Tibial nerve (tissue), 4 donors: ENCODE measurements at regions not wholly inside any gene's neighbourhood (a gene's known extent, or its start where the extent isn't known, plus 50 kb on each side); places are given as distances from the start of the nearest gene placed in this dataset.

ENCODE experiments used
- DNase-seq, 2 donors: peaks; one replicate each; pipeline ENCODE4 v3.0.0-alpha.2; 2019; ENCODE audit warnings: low spot score in 2 of 2
- H3K27ac ChIP-seq, 4 donors: fragments of 200-600 bp; sonication (generic) in 3 of 4; one replicate each; pipeline ENCODE4 v1.5.1; 2017 to 2019; ENCODE audit warnings: mild to moderate bottlenecking in 1 of 4
- H3K27me3 ChIP-seq, 2 donors: fragments of 200-600 bp; sonication (generic) in 1 of 2; one replicate each; pipeline versions ENCODE4 v1.5.1 to v1.6.0; 2017 to 2019
- H3K36me3 ChIP-seq, 3 donors: fragments of 200-600 bp; sonication (generic); one replicate each; pipeline ENCODE4 v1.5.1; 2018 to 2019
- H3K4me1 ChIP-seq, 4 donors: fragments of 200-600 bp; sonication (generic) in 3 of 4; one replicate each; pipeline ENCODE4 v1.5.1; 2017 to 2019
- H3K4me3 ChIP-seq, 4 donors: fragments of 200-600 bp; sonication (generic) in 3 of 4; one replicate each; pipeline ENCODE4 v1.5.1; 2017 to 2019; ENCODE audit warnings: mild to moderate bottlenecking in 1 of 4, moderate library complexity in 1 of 4
- H3K9me3 ChIP-seq, 4 donors: fragments of 200-600 bp; sonication (generic) in 3 of 4; one replicate each; pipeline ENCODE4 v1.5.1; 2017 to 2019
- CTCF ChIP-seq, 5 experiments: fragments of 200-600 bp in 3 of 5; fragments of 450-650 bp in 2 of 5; sonication (generic) in 3 of 5; IDR thresholded peaks; one replicate each; pipeline ENCODE4 v1.5.1; 2016 to 2019; ENCODE audit warnings: antibody characterized with exemption in 5 of 5, mild to moderate bottlenecking in 3 of 5, moderate library complexity in 2 of 5
- EP300 ChIP-seq, 2 donors: sonication (generic); formaldehyde crosslinking; IDR thresholded peaks; one replicate each; pipeline ENCODE4 v1.6.1; 2017; ENCODE audit warnings: antibody characterized with exemption in 2 of 2, mild to moderate bottlenecking in 1 of 2
- POLR2A ChIP-seq, 2 donors: fragments of 450-650 bp; IDR thresholded peaks; one replicate each; pipeline ENCODE4 v1.6.1; 2017; ENCODE audit warnings: antibody characterized with exemption in 2 of 2, mild to moderate bottlenecking in 2 of 2, moderate library complexity in 2 of 2
- WGBS, 2 donors: methylation state at CpG; one replicate each; pipeline ENCODE4 v1.1.5; 2018; 5-methylcytosine and 5-hydroxymethylcytosine counted together

- no peak overlapping the region for H3K27ac ChIP-seq
- DNase-seq = no peak
- no peak for TF ChIP-seq CTCF (IDR thresholded peaks at IDR 0.05)
- TF ChIP-seq POLR2A (IDR thresholded peaks at IDR 0.05) = no peak
- no peaks in the 10 kb centered on the region for H3K36me3 ChIP-seq
- no peaks in the 10 kb centered on the region for H3K9me3 ChIP-seq
- WGBS, 2 donors = 64 to 75% methylated on average over 5 of the region's 5 CpGs
- no peak overlapping the region for H3K4me3 ChIP-seq
- H3K27me3 ChIP-seq = no peaks in the 10 kb centered on the region
- H3K4me1 ChIP-seq = no peaks in the 10 kb centered on the region
These were observed 327.6 kb downstream of the ACTL7B start for GRCh38 chr9:108528231-108528630.

- no peaks in the 10 kb centered on the region for H3K36me3 ChIP-seq
- TF ChIP-seq EP300 (IDR thresholded peaks at IDR 0.05) = no peak
- TF ChIP-seq CTCF (IDR thresholded peaks at IDR 0.05) = no peak
- no peak for TF ChIP-seq POLR2A (IDR thresholded peaks at IDR 0.05)
- WGBS, 2 donors = 93 to 97% methylated on average over 1 of the region's 1 CpG
- H3K27me3 ChIP-seq = no peaks in the 10 kb centered on the region
- H3K27ac ChIP-seq = no peak overlapping the region
- no peak overlapping the region for H3K4me3 ChIP-seq
- H3K4me1 ChIP-seq = no peaks in the 10 kb centered on the region
- no peaks in the 10 kb centered on the region for H3K9me3 ChIP-seq
- no peak for DNase-seq
These were observed 329.3 kb downstream of the ACTL7B start for GRCh38 chr9:108526518-108526917.

- no peak for TF ChIP-seq CTCF (IDR thresholded peaks at IDR 0.05)
- TF ChIP-seq EP300 (IDR thresholded peaks at IDR 0.05) = peak in 1 of 2 donors; percentile 44
- WGBS, 2 donors = 79 to 81% methylated on average over 4 of the region's 4 CpGs
These were observed 330.6 kb downstream of the ACTL7B start for GRCh38 chr9:108525186-108525585.

GRCh38 chr9:108521063-108521590, 334.7 kb downstream of the ACTL7B start:
- 76 to 82% methylated on average over 2 of the region's 2 CpGs for WGBS, 2 donors
- TF ChIP-seq CTCF (IDR thresholded peaks at IDR 0.05) (no peak), POLR2A (IDR thresholded peaks at IDR 0.05) (no peak), EP300 (IDR thresholded peaks at IDR 0.05) (no peak)
- no peak overlapping the region for H3K27ac ChIP-seq
- no peaks in the 10 kb centered on the region for H3K9me3 ChIP-seq
- H3K36me3 ChIP-seq = no peaks in the 10 kb centered on the region
- no peak overlapping the region for H3K4me3 ChIP-seq
- H3K4me1 ChIP-seq = peaks cover 0 to 22% (median 3%) of the 10 kb centered on the region in 4 donors
- H3K27me3 ChIP-seq = no peaks in the 10 kb centered on the region
- no peak for DNase-seq

More at GRCh38 chr9:108525186-108525585, 330.6 kb downstream of the ACTL7B start:
- H3K27me3 ChIP-seq = no peaks in the 10 kb centered on the region
- DNase-seq = no peak
- H3K4me3 ChIP-seq = no peak overlapping the region
- H3K9me3 ChIP-seq = no peaks in the 10 kb centered on the region
- H3K4me1 ChIP-seq = no peaks in the 10 kb centered on the region
- no peaks in the 10 kb centered on the region for H3K36me3 ChIP-seq
- no peak overlapping the region for H3K27ac ChIP-seq

GRCh38 chr9:108519437-108519836, 336.3 kb downstream of the ACTL7B start:
- Histone ChIP-seq H3K4me3 (no peak overlapping the region), H3K27me3 (no peaks in the 10 kb centered on the region), H3K36me3 (no peaks in the 10 kb centered on the region), H3K4me1 (peaks cover 0 to 22% (median 3%) of the 10 kb centered on the region in 4 donors), H3K9me3 (no peaks in the 10 kb centered on the region), H3K27ac (no peak overlapping the region)
- no peak for TF ChIP-seq EP300 (IDR thresholded peaks at IDR 0.05)
- TF ChIP-seq CTCF (IDR thresholded peaks at IDR 0.05) = no peak
- TF ChIP-seq POLR2A (IDR thresholded peaks at IDR 0.05) = no peak
- DNase-seq = no peak
- WGBS, 2 donors = 55 to 69% methylated on average over 2 of the region's 2 CpGs
